Astrocyte of the hippocampus (primary cell): ENCODE measurements at regions not wholly inside any gene's neighbourhood (a gene's known extent, or its start where the extent isn't known, plus 50 kb on each side); places are given as distances from the start of the nearest gene placed in this dataset.
"Not testable (repeated sequence)": the region's sequence is repeated elsewhere in the genome, so short reads cannot be mapped to it uniquely, and the experiment has no call there.

Source experiments
- DNase-seq: peaks from one replicate; pipeline ENCODE4 v3.0.0; 2011; ENCODE audit warnings: low read depth, low spot score

DNA sequence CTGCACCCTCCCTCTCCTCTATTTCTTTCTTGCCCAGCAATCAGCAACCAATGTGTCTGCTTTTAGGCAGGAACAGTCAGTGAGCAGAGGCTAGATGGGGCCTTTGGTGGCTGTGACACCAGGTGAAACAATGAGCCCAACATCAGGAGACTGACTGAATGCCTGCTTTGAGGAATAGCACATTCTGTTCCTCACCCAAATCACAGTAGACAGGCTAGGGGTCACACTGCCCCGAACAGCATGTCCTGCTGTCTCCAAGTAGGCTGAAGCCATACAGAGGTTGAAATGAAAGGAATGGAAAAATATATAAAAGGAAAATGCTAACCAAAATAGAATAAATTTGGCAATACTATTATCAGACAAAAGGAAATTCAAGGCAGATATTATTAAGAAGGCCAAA, 122.5 kb upstream of the GDNF start:
- no peak for DNase-seq

DNA sequence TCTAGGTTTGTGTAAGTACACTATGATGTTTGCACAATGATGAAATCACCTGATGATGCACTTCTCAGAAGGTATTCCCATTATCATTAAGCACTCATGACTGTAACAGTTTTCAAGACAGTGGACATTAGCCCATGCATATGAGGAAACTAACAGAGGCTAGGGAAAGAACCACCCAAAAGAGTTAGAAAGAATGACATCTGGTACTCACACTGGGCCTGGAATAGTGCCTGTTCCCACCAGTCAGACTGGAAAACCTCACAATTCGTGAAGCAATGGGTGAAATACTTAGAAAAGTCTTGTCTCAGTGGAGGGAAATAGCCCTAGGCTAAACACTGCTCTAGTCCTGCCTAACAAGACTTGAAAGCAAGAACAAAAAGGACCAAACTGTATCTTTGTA, 117.4 kb upstream of the GDNF start:
- DNase-seq, result no peak

DNA sequence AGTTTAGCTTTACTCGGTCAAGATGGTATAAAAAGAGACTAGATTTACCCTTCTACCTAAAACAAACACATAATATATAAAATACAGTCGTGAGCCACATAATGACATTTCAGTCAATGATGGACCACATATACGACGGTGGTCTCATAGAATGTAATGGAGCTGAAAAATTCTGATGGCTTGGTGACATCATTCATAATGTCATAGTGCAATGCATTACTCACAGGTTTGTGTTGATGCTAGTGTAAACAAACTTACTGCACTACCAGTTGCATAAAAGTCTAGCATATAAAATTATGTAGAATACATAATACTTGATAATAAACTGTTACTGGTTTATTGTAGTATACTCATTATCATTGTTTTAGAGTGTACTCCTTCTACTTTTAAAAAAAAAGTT, 115.9 kb upstream of the GDNF start:
- DNase-seq, result no peak

DNA sequence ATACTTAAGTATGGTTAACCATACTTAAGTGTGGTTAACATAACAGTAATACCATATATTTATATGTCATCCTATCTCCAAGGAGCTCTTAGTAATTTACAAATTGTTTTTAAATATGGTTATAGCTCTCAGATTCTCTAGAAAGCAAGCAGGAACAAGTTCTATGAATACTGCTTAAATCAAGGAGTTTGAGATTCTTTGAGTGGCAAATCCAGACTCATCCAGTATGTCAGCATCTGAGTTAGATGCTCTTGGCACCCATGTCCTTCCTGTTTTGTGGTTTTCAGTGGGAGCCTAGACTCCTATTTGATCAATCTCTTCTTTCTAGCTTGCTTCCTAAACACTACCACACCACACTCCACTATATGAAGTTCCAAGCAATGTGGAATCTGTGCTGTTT, 114.7 kb upstream of the GDNF start:
- DNase-seq, result no peak

DNA sequence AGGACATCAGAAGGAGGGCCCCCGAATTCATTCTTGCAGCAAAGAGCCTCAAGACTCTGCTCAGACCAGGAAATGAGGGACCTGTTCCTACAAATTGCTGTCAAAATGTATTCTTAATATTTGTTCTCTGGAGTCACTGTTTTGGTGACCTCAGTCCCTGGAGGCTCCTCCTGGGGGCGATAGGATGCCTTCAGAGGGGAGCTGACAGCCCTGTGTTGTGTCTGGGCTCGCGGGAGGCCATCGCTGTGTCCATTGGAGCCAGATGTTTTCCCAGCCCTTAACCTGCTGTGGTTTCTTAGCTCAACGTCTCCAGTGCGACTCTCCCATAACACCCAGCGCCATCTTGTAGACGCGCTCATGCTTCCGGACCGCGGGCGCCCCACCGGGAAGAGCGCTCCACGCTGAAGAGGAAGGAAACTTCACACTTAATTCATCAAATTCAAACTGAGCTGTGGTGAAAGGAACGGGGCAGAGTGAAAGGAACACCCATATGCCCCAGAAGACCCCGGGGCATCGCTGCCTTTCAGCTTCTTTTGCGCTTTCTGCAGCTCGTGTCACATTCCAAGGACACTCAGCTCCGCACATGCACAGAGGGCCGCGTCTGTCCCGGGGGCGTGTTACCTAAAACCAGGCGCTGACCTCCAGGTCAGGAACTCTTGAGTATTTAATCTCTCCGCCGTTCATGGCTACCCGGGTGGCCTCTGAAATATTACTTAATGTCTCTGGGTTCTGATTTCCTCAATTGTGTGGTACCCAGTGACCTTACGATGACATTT, 112.3 kb upstream of the GDNF start:
- no peak for DNase-seq

DNA sequence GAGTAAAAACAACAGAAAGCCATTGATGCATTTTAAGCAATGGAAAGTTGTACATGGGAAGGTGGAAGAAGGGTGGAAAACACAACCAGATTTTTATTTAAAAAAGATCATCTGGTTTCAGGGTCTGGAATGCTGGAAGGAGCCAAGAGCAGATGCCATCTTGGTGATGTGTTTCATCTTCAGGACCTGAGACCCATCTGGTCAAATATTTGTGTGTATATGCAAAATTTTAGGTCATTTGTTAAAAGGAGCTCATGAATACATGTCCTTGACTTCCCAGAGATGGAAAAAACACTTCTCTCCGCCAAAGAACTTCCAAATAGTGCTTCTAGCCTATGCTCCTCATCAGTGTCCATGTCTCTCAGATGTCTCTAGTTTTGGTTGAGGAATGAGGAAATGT, 110.6 kb upstream of the GDNF start:
- DNase-seq, result no peak

DNA sequence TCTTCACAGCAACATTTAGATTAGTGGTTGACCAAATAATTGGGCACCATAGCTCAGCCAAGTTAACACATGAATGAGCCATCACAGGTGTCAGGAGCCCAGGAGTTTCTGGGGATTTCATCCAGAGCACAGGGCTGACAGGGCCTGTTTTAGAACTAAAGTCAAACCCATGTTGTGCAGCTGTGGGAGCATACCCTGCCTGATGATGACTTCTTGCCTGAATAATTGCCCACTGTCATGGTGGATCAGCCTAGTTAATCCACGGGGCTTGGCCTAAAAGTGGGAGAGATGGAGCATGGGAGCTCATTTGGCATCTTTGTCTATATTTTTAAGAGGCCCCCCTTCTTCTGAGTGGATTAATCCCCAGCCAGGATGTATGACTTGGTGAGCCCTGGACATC, 105.6 kb upstream of the GDNF start:
- DNase-seq, result no peak

DNA sequence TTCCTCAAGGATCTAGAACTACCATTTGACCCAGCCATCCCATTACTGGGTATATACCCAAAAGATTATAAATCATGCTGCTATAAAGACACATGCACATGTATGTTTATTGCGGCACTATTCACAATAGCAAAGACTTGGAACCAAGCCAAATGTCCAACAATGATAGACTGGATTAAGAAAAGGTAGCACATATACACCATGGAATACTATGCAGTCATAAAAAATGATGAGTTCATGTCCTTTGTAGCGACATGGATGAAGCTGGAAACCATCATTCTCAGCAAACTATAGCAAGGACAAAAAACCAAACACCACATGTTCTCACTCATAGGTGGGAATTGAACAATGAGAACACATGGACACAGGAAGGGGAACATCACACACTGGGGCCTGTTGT, 103.3 kb upstream of the GDNF start:
- DNase-seq, result not testable (repeated sequence)

DNA sequence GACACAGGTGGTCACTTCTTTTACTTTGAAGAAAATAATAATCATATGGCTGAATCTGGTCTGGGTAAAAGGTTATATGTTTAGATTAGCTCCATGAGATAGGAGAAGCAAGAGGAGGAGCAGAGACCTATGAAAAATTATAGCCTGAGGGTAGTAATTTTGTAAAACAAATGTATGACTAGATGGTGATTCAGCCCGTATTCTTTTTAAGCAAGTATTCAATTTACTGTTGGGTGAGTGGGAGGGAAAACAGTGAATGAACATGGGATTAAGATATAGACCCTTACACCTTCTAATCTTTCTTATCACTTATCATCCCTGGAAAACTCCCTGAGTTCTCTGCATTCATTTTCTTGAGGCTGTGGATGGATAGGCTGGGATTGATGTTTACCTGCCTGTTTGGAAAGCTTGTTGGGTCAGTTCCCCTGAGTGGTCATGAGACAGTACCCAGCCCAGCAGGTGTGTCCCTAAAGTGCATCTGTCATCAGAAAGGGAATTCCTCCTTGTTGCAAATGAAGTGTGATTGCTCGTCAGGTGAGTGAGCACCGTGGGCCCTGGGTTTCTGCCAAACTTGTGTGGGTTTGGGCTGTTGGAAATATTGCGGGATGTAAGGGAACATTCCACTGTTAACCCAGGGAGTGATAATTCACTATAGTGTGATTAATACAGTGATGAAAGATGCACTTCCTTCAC, 101.2 kb upstream of the GDNF start:
- DNase-seq, result no peak

DNA sequence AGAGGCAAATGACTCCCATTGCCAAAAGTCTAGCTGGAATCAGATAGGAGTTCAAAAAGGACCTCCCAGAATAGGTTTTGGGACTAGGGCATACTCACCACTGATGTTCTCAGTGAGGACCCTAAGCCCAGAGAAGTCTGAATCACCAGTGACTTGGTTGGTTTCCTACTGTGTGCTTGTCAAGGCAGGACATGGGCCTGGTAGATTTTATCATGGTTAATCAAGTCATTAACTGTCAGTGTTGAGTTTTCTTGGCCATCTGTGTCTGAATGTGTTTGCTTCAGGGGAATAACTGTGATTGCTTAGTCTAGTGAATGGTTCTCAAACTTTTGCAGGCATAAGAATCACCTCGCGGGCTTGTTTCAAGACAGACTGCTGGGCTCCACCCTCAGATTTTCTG, 99.0 kb upstream of the GDNF start:
- no peak for DNase-seq

DNA sequence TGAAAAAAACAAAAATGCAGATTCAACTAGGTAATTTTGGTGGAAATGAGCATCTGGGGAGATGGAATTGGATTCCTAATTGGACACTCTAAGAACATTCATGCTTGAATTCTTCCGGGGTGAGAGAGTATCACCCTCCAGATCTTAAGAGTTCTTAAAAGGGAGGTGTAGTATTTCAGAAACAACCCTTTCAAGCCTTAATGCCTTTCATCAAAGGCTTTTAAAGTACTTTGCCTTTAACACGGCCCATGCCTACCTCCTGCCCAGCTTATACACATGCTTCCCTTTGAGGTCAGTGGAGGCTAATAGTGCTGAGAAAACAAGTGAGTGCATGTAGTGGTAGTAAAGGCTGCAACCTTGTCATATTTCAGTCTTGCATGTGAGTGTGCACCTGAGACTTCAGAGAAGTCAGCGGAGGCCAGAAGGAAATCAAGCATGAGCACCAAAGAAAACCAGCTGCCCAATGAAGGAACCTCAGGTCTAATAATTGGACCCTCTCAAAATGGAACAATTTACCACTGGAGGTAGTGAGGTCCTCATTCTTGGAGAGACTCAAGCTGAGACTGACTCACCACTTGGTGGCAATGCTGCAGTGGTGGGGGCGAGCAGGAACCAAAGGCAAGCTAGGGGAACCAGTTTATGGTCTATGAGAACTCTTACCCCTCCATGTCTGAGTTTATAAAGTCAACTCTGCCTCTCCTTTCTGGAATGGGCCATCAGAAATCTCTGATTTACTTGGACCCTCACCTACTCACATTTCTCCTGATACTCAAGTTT, 98.4 kb upstream of the GDNF start:
- no peak for DNase-seq

DNA sequence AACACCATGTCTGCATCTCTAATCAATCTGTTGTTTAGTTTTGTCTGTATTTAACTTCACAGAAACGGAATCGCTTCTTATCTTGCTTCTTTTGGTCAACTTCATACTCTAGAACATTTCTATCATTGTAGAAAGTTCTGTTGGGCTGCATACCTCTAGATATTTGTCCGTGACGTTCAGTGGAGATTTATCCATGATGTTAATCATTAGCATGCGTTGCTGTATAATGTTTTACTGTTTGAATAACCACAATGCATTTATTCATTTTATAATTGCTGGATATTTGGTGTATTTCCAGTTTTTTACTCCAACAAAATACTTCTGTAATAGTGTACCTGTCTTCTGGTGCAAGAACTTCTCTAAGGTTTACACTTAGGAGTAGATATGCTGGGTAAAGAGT, 96.2 kb upstream of the GDNF start:
- no peak for DNase-seq

DNA sequence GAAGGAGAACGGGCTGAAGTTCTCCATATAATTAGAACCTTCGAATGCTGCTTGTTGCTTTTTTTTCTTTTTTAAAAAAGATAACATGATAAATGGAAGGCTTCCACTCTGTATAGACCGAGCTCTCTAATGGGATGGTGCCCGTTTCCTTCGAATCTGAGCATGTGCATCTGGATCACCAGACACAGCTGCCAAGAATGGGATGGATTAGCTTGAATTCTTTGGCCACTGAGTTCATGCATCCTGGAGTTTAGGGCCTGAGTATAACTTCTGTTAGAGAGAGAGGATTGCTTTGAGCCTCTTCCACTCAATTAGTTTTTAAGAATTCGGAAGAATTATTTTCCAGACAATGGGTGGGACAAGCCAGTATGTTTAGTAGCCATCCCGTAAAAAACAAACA, 93.7 kb upstream of the GDNF start:
- no peak for DNase-seq

DNA sequence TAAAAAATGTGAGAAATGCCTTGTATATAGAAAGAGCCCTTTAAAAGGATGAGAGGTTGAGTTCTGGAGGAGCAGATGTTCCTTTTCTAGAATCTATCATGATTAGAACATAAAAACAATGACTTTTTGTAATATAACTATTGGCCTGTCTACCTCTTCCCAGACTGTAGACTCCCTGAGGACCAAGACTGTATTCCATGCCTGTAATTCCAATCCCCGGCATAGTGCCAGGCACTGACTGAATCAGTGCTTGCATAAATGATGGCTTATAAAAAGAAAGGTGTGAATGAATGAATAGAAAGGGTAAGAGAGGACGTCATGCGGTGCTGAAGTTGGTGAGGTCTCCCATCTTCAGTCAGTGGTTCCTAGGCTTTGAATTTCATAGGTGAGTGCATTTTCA, 92.6 kb upstream of the GDNF start:
- no peak for DNase-seq

DNA sequence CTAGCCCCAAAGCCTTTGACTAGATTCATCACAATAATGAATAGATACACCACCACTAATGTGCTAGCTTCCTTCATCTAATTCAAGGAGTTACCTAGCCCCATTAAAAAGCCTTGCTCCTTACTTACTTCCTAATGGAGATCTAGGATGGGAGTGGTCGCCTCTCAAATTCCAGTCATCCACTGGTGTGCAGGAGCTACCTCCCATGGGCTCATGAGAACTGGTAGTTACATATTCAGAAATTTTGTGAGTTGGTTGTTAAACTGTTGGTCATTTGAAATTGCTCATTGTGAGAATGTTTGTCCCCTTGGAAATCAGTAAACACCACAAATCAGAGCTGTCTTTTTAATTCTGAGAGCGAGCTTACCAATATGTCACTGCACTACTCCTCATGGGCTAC, 91.7 kb upstream of the GDNF start:
- DNase-seq, result no peak

DNA sequence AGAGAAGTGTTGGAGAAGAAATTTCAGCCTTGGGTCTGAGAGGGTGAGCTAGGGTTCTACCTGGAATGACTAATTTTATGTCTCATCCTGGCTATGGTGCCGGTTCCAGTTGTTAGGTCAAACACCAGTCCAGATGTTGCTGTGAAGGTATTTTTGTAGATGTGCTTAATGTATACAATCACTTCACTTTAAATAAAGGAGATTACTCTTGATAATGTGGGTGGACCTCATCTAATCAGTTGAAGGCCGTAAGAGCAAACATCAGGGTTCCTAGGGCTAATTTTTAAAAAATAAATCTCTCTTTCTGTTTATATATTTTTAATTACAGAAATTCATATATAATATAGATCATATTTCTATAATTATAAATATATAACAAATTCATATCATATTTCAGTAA, 90.5 kb upstream of the GDNF start:
- DNase-seq, result no peak

DNA sequence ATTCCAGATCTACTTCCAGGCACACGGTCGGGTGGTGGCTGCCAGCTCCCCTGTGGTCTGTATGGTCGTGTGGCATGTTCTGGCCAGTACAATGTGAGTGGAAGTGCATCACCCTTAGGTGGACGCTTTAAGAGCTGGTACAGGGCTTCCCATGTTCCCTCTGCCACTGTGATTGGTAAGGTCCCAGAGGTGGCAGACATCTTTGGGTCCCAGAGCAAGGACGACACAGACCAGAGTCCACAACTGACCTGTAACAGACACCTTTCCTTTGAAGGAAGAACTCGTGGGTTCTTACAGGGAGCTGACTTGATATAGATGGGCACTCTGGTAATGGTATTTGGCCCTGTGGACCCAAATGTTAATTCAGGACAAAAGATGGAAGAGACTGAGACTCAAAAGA, 90.0 kb upstream of the GDNF start:
- DNase-seq, result no peak

DNA sequence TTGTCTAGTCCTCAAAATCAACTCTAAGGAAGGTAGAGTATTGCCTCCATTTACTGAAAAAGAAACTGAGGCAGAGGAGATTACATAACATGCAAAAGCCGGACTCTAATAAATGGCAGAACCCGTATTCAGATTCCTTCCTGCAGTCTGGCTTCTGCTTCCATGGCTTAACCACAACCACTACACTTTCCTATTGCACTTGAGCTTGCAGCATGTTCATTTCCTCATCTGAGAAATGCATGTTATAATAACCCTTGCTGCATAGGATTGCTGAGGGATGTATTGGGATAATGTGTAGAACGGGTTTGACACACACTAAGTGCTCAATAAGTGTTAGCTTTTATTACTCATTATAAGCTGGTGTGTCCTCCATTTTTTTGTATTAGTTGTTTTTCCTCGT, 87.9 kb upstream of the GDNF start:
- DNase-seq, result not testable (repeated sequence)

DNA sequence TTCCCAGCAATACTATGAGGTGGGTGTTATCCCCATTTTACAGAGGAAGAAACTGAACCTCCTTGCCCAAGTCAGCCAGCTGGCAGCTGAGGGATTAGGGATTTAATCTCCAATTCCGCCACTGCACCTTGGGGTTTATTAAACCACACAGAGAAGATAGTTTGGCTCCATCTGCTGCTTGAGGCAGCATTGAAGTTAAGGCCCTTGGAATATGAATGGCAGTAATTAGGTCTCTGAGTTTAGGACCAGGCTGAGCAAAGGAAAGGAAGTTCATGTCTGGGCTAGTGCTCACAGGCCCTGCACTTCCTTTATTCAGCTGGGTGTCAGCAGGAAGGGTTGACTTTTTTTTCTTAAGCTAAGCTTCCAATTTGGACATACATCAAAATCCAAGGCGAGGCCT, 86.9 kb upstream of the GDNF start:
- DNase-seq, result no peak

DNA sequence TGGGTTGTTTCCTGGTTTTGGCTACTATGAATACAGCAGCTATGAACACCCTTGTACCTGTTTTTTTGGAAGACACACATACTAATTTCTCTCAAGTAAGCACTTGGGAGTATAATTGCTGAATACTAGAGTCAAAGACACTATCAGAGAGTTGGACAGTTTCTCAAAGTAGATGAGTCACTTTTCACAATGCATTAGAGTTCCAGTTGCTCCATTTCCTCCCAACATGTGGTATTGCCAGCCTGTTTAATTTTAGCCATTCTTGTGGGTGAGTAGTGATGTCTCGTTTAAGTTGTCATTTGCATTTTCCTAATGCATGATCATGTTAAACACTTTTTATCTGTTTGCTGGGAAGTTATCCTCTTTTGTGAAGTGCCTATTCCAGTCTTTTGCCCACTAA, 81.6 kb upstream of the GDNF start:
- DNase-seq, result no peak

DNA sequence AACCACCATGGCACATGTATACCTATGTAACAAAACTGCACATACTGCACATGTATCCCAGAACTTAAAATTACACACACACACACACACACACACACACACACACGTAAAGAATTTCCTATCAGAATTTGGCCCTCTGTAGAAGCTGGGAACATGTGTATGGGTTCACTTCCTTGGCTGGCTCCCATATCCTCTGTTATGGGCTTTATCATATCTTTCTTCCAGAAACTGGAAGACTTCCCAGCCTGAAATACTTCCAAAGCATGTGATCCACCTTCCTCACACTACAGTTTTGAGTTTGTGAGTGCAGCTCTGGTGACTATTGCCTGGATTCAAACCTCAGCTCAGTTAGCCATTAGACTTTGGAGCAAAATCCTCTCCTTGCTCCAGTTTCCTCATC, 78.6 kb upstream of the GDNF start:
- DNase-seq, result peak; percentile 11

DNA sequence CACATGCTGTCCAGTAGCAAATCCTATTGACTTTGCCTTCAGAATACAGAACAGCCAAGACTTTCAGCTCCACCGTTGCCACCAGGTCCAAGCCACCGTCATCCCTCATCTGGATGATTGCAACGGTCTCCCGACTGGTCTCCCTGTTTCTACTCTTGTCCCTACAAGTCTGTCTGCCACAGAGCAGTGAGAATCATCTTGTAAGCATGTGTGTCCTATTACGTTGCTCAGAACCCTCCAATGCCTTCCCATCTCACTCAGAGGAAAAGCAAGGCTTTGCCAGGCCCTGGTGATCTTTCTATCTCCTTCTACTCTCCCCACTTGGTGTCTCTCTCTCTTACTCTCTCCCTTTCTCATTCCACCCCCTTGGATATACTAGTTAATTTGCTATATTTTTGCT, 76.7 kb upstream of the GDNF start:
- DNase-seq, result no peak
